ENCODE measurements at regions not wholly inside any gene's neighbourhood (a gene's known extent, or its start where the extent isn't known, plus 50 kb on each side); places are given as distances from the start of the nearest gene placed in this dataset.
"Not testable (repeated sequence)": the region's sequence is repeated elsewhere in the genome, so short reads cannot be mapped to it uniquely, and the experiment has no call there.

DNA sequence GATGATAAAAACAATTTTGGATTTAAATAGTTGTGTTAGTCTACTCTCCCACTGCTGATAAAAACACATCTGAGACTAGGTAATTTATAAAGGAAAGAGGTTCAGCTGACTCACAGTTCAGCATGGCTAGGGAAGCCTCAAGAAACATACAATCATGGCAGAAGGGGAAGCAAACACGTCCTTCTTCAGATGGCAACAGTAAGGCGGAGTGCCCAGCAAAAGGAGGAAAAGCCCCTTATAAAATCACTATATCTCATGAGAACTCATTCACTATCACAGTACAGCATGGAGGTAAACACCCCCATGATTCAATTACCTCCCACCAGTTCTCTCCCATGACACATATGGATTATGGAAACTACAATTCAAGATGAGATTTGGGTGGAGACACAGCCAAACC is 632.1 kb downstream of the SLC16A7 start:
- WGBS (ENCODE audit: insufficient coverage, insufficient read length), result no CpG with 5 or more reads among the region's 2 CpGs
- Histone ChIP-seq H3K36me3 (ENCODE audit: control insufficient read depth, insufficient read depth, low read length) (no peaks in the 10 kb centered on the region), H3K27ac (ENCODE audit: low read length) (no peak overlapping the region), H3K27me3 (ENCODE audit: control insufficient read depth, insufficient read depth, low read length) (no peaks in the 10 kb centered on the region), H3K4me1 (ENCODE audit: control insufficient read depth, insufficient read depth, low read length) (no peaks in the 10 kb centered on the region), H3K4me3 (ENCODE audit: low read length) (no peak overlapping the region), H3K9me3 (ENCODE audit: control insufficient read depth, insufficient read depth, low read length) (no peaks in the 10 kb centered on the region)
- no peak for DNase-seq (ENCODE audit: low read depth, low spot score)

GRCh38 chr12:60230056-60230455 is 634.2 kb downstream of the SLC16A7 start:
- Histone ChIP-seq H3K27me3 (ENCODE audit: control insufficient read depth, insufficient read depth, low read length) (no peaks in the 10 kb centered on the region), H3K4me1 (ENCODE audit: control insufficient read depth, insufficient read depth, low read length) (no peaks in the 10 kb centered on the region), H3K9me3 (ENCODE audit: control insufficient read depth, insufficient read depth, low read length) (no peaks in the 10 kb centered on the region), H3K36me3 (ENCODE audit: control insufficient read depth, insufficient read depth, low read length) (no peaks in the 10 kb centered on the region), H3K4me3 (ENCODE audit: low read length) (no peak overlapping the region), H3K27ac (ENCODE audit: low read length) (no peak overlapping the region)
- no peak for DNase-seq (ENCODE audit: low read depth, low spot score)
- no CpG with 5 or more reads among the region's 4 CpGs for WGBS (ENCODE audit: insufficient coverage, insufficient read length)

- no peak for DNase-seq (ENCODE audit: low read depth, low spot score)
- H3K9me3 ChIP-seq (ENCODE audit: control insufficient read depth, insufficient read depth, low read length), result no peaks in the 10 kb centered on the region
- H3K4me3 ChIP-seq (ENCODE audit: low read length), result no peak overlapping the region
- H3K36me3 ChIP-seq (ENCODE audit: control insufficient read depth, insufficient read depth, low read length), result no peaks in the 10 kb centered on the region
- H3K4me1 ChIP-seq (ENCODE audit: control insufficient read depth, insufficient read depth, low read length), result no peaks in the 10 kb centered on the region
- no peak overlapping the region for H3K27ac ChIP-seq (ENCODE audit: low read length)
- WGBS (ENCODE audit: insufficient coverage, insufficient read length), result no CpG with 5 or more reads among the region's 3 CpGs
- no peaks in the 10 kb centered on the region for H3K27me3 ChIP-seq (ENCODE audit: control insufficient read depth, insufficient read depth, low read length)
These were observed 635.5 kb downstream of the SLC16A7 start for GRCh38 chr12:60231303-60231702.

- Histone ChIP-seq H3K9me3 (ENCODE audit: control insufficient read depth, insufficient read depth, low read length) (no peaks in the 10 kb centered on the region), H3K4me1 (ENCODE audit: control insufficient read depth, insufficient read depth, low read length) (no peaks in the 10 kb centered on the region), H3K27ac (ENCODE audit: low read length) (no peak overlapping the region), H3K4me3 (ENCODE audit: low read length) (no peak overlapping the region), H3K36me3 (ENCODE audit: control insufficient read depth, insufficient read depth, low read length) (no peaks in the 10 kb centered on the region), H3K27me3 (ENCODE audit: control insufficient read depth, insufficient read depth, low read length) (no peaks in the 10 kb centered on the region)
- DNase-seq (ENCODE audit: low read depth, low spot score), result no peak
- WGBS (ENCODE audit: insufficient coverage, insufficient read length), result no CpG with 5 or more reads among the region's 7 CpGs
These were observed 636.4 kb downstream of the SLC16A7 start for GRCh38 chr12:60231976-60232907.

GRCh38 chr12:60234611-60235195 is 638.9 kb downstream of the SLC16A7 start:
- not testable (repeated sequence) for H3K27ac ChIP-seq (ENCODE audit: low read length); H3K4me3 ChIP-seq (ENCODE audit: low read length); DNase-seq (ENCODE audit: low read depth, low spot score); H3K36me3 ChIP-seq (ENCODE audit: control insufficient read depth, insufficient read depth, low read length); H3K27me3 ChIP-seq (ENCODE audit: control insufficient read depth, insufficient read depth, low read length); H3K4me1 ChIP-seq (ENCODE audit: control insufficient read depth, insufficient read depth, low read length); H3K9me3 ChIP-seq (ENCODE audit: control insufficient read depth, insufficient read depth, low read length)
- WGBS (ENCODE audit: insufficient coverage, insufficient read length), result no CpG with 5 or more reads among the region's 10 CpGs

GRCh38 chr12:60235261-60235660 is 639.4 kb downstream of the SLC16A7 start:
- DNase-seq (ENCODE audit: low read depth, low spot score), result no peak
- no CpG with 5 or more reads among the region's 6 CpGs for WGBS (ENCODE audit: insufficient coverage, insufficient read length)
- Histone ChIP-seq H3K4me1 (ENCODE audit: control insufficient read depth, insufficient read depth, low read length) (no peaks in the 10 kb centered on the region), H3K9me3 (ENCODE audit: control insufficient read depth, insufficient read depth, low read length) (no peaks in the 10 kb centered on the region), H3K27ac (ENCODE audit: low read length) (no peak overlapping the region), H3K4me3 (ENCODE audit: low read length) (no peak overlapping the region), H3K27me3 (ENCODE audit: control insufficient read depth, insufficient read depth, low read length) (no peaks in the 10 kb centered on the region), H3K36me3 (ENCODE audit: control insufficient read depth, insufficient read depth, low read length) (no peaks in the 10 kb centered on the region)

- not testable (repeated sequence) for H3K4me3 ChIP-seq (ENCODE audit: low read length); H3K9me3 ChIP-seq (ENCODE audit: control insufficient read depth, insufficient read depth, low read length); H3K27ac ChIP-seq (ENCODE audit: low read length); H3K4me1 ChIP-seq (ENCODE audit: control insufficient read depth, insufficient read depth, low read length); DNase-seq (ENCODE audit: low read depth, low spot score); H3K36me3 ChIP-seq (ENCODE audit: control insufficient read depth, insufficient read depth, low read length); H3K27me3 ChIP-seq (ENCODE audit: control insufficient read depth, insufficient read depth, low read length)
These were observed 640.6 kb downstream of the SLC16A7 start for GRCh38 chr12:60236416-60236815.

- Histone ChIP-seq H3K27me3 (ENCODE audit: control insufficient read depth, insufficient read depth, low read length) (no peaks in the 10 kb centered on the region), H3K4me1 (ENCODE audit: control insufficient read depth, insufficient read depth, low read length) (no peaks in the 10 kb centered on the region), H3K4me3 (ENCODE audit: low read length) (no peak overlapping the region), H3K9me3 (ENCODE audit: control insufficient read depth, insufficient read depth, low read length) (no peaks in the 10 kb centered on the region), H3K36me3 (ENCODE audit: control insufficient read depth, insufficient read depth, low read length) (no peaks in the 10 kb centered on the region), H3K27ac (ENCODE audit: low read length) (no peak overlapping the region)
- WGBS (ENCODE audit: insufficient coverage, insufficient read length), result no CpG with 5 or more reads among the region's 2 CpGs
- DNase-seq (ENCODE audit: low read depth, low spot score), result no peak
These were observed 645.1 kb downstream of the SLC16A7 start for GRCh38 chr12:60240891-60241290.

DNA sequence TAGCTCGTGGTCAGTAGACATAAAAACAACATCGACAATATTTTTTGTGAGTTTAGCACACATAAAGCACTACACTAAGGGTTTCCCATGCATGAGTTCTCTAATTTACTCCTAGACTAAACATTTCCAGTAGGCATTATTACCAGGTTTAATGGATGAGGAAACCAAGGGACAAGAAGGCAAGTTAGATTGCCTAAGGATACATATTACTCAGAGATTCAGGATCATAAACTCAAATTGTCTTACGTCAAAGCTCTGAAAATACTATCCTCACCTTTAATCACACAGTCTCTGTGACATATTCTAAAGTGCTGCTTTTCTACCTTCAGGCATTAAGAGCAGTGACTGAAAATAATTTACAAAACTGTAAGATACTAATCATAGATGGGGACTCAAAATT is 655.3 kb downstream of the SLC16A7 start:
- H3K9me3 ChIP-seq (ENCODE audit: control insufficient read depth, insufficient read depth, low read length), result no peaks in the 10 kb centered on the region
- WGBS (ENCODE audit: insufficient coverage, insufficient read length), result no CpG with 5 or more reads among the region's 3 CpGs
- no peaks in the 10 kb centered on the region for H3K27me3 ChIP-seq (ENCODE audit: control insufficient read depth, insufficient read depth, low read length)
- no peak overlapping the region for H3K4me3 ChIP-seq (ENCODE audit: low read length)
- no peaks in the 10 kb centered on the region for H3K4me1 ChIP-seq (ENCODE audit: control insufficient read depth, insufficient read depth, low read length)
- no peaks in the 10 kb centered on the region for H3K36me3 ChIP-seq (ENCODE audit: control insufficient read depth, insufficient read depth, low read length)
- no peak for DNase-seq (ENCODE audit: low read depth, low spot score)
- no peak overlapping the region for H3K27ac ChIP-seq (ENCODE audit: low read length)

DNA sequence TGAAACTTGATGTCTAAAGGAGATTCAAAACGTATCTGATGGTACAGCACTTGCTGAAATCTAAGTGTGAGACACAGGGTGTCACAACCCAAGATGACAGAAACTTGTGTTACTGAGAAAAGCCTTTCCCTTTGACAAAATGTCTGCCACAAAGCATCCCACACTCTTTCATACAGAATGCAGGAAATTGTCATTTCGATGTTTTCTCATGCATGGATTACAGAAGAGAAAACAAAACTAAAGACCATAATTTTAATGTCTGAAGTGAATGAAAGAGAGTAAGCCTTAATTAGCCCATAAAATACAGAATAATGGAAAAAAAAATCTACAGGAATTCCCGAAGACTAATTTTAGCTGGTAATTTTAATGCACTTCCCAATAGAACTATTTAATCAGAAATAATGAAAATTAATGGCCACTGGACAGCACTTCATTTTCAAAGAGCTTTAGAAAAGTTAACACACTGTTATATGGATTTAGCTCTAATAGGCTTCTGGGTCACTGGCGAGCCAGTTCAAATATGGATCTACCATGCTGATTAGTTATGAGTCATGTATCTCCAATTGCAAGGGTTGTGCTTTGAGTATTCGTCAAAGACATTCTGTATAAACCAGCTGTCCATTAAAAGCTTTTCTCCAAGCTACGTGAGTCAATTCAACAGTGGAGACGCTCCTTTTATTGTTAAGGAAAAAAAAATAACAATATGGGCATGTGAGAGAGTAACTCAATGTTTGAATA is 656.7 kb downstream of the SLC16A7 start:
- Histone ChIP-seq H3K27me3 (ENCODE audit: control insufficient read depth, insufficient read depth, low read length) (no peaks in the 10 kb centered on the region), H3K4me3 (ENCODE audit: low read length) (no peak overlapping the region), H3K9me3 (ENCODE audit: control insufficient read depth, insufficient read depth, low read length) (no peaks in the 10 kb centered on the region), H3K27ac (ENCODE audit: low read length) (no peak overlapping the region), H3K36me3 (ENCODE audit: control insufficient read depth, insufficient read depth, low read length) (no peaks in the 10 kb centered on the region), H3K4me1 (ENCODE audit: control insufficient read depth, insufficient read depth, low read length) (no peaks in the 10 kb centered on the region)
- no peak for DNase-seq (ENCODE audit: low read depth, low spot score)
- no CpG with 5 or more reads among the region's 7 CpGs for WGBS (ENCODE audit: insufficient coverage, insufficient read length)
